Endodermal cell (in vitro differentiated cells): ENCODE measurements at regions not wholly inside any gene's neighbourhood (a gene's known extent, or its start where the extent isn't known, plus 50 kb on each side); places are given as distances from the start of the nearest gene placed in this dataset.

ENCODE experiments used
- DNase-seq: peaks from one replicate; pipeline ENCODE4 v3.0.0-alpha.2; 2017
- H3K27ac ChIP-seq: 2 replicates; pipeline ENCODE4 v1.5.1; 2013; ENCODE audit warnings: mild to moderate bottlenecking, low read depth, low read length, moderate library complexity
- H3K27me3 ChIP-seq: 2 replicates; pipeline ENCODE4 v1.6.1; 2013; ENCODE audit warnings: mild to moderate bottlenecking, low read length, moderate library complexity; ENCODE audit not compliant: insufficient read depth, control insufficient read depth, poor library complexity, severe bottlenecking
- H3K36me3 ChIP-seq: 2 replicates; pipeline ENCODE4 v1.7.0; 2013; ENCODE audit warnings: mild to moderate bottlenecking, low read length, moderate library complexity; ENCODE audit not compliant: control insufficient read depth, insufficient read depth
- H3K4me1 ChIP-seq: one replicate; pipeline ENCODE4 v1.7.0; 2013; ENCODE audit warnings: low read length; ENCODE audit not compliant: control insufficient read depth, insufficient read depth
- H3K4me3 ChIP-seq: 2 replicates; pipeline ENCODE4 v1.5.1; 2013; ENCODE audit warnings: mild to moderate bottlenecking, low read length, moderate library complexity
- H3K9ac ChIP-seq: 2 replicates; pipeline ENCODE4 v1.6.1; 2013; ENCODE audit warnings: mild to moderate bottlenecking, low read length, moderate library complexity; ENCODE audit not compliant: poor library complexity, severe bottlenecking; ENCODE audit errors: extremely low read depth
- H3K9me3 ChIP-seq: 2 replicates; pipeline ENCODE4 v1.6.1; 2013; ENCODE audit warnings: mild to moderate bottlenecking, low read length, moderate library complexity; ENCODE audit not compliant: control insufficient read depth
- H3K27ac Mint-ChIP-seq: 2 replicates; pipeline ENCODE4 v1.8.0; 2020; ENCODE audit warnings: mixed read lengths
- H3K27me3 Mint-ChIP-seq: 2 replicates; pipeline ENCODE4 v1.8.0; 2021; ENCODE audit warnings: mild to moderate bottlenecking, mixed read lengths; ENCODE audit not compliant: insufficient read depth
- H3K36me3 Mint-ChIP-seq: 2 replicates; pipeline ENCODE4 v1.8.0; 2020; ENCODE audit warnings: low read depth, mixed read lengths
- H3K4me1 Mint-ChIP-seq: 2 replicates; pipeline ENCODE4 v1.8.0; 2020; ENCODE audit warnings: mixed read lengths
- H3K4me3 Mint-ChIP-seq: 2 replicates; pipeline ENCODE4 v1.8.0; 2020; ENCODE audit warnings: mild to moderate bottlenecking, moderate library complexity, mixed read lengths
- H3K9me3 Mint-ChIP-seq: 2 replicates; pipeline ENCODE4 v1.8.0; 2020; ENCODE audit warnings: mild to moderate bottlenecking, mixed read lengths
- CTCF ChIP-seq: fragments of 200-600 bp; sonication (generic); conservative IDR thresholded peaks from 2 replicates; pipeline ENCODE4 v1.5.0; 2021; ENCODE audit warnings: antibody characterized with exemption, mild to moderate bottlenecking
- WGBS, 2 experiments: methylation state at CpG; one replicate each; pipeline versions ENCODE4 v1.1.5 to v1.1.7; 2013; ENCODE audit warnings: missing lambda C conversion rate in 2 of 2, mixed read lengths in 1 of 2; ENCODE audit not compliant: insufficient coverage in 1 of 2, insufficient read length in 1 of 2; 5-methylcytosine and 5-hydroxymethylcytosine counted together

GRCh38 chr2:5121642-5122041 is 570.5 kb upstream of the SOX11 start:
- WGBS, 2 experiments: 29 to 50% methylated on average over 2 to 4 of the region's 4 CpGs
- no peaks in the 10 kb centered on the region for H3K9me3 Mint-ChIP-seq
- no peaks in the 10 kb centered on the region for H3K27me3 Mint-ChIP-seq
- no peak overlapping the region for H3K27ac ChIP-seq
- peak; percentile 72 for TF ChIP-seq CTCF
- H3K4me1 Mint-ChIP-seq: peaks cover 51% of the 10 kb centered on the region
- no peaks in the 10 kb centered on the region for H3K36me3 ChIP-seq
- no peaks in the 10 kb centered on the region for H3K27me3 ChIP-seq
- H3K4me1 ChIP-seq: peaks cover 16% of the 10 kb centered on the region
- no peak overlapping the region for H3K4me3 ChIP-seq
- no peaks in the 10 kb centered on the region for H3K9me3 ChIP-seq
- H3K9ac ChIP-seq: no peak overlapping the region
- H3K36me3 Mint-ChIP-seq: no peaks in the 10 kb centered on the region
- peak; percentile 82 for DNase-seq
- H3K27ac Mint-ChIP-seq: no peak overlapping the region
- H3K4me3 Mint-ChIP-seq: no peak overlapping the region

GRCh38 chr2:5123582-5124196 is 568.5 kb upstream of the SOX11 start:
- Histone ChIP-seq H3K27ac (no peak overlapping the region), H3K4me1 (peaks cover 16% of the 10 kb centered on the region), H3K27me3 (no peaks in the 10 kb centered on the region), H3K4me3 (no peak overlapping the region), H3K9me3 (no peaks in the 10 kb centered on the region), H3K36me3 (no peaks in the 10 kb centered on the region), H3K9ac (no peak overlapping the region)
- no peak overlapping the region for H3K4me3 Mint-ChIP-seq
- H3K27ac Mint-ChIP-seq: peak overlapping the region; percentile 74
- DNase-seq: no peak
- H3K4me1 Mint-ChIP-seq: peaks cover 53% of the 10 kb centered on the region
- 93 to 96% methylated on average over 3 to 4 of the region's 4 CpGs for WGBS, 2 experiments
- no peak for TF ChIP-seq CTCF
- H3K36me3 Mint-ChIP-seq: no peaks in the 10 kb centered on the region
- H3K9me3 Mint-ChIP-seq: no peaks in the 10 kb centered on the region
- no peaks in the 10 kb centered on the region for H3K27me3 Mint-ChIP-seq

- H3K4me1 Mint-ChIP-seq: peaks cover 62% of the 10 kb centered on the region
- peak overlapping the region; percentile 79 for H3K27ac ChIP-seq
- peaks cover 23% of the 10 kb centered on the region for H3K4me1 ChIP-seq
- H3K27me3 ChIP-seq: no peaks in the 10 kb centered on the region
- H3K27me3 Mint-ChIP-seq: no peaks in the 10 kb centered on the region
- no peak for TF ChIP-seq CTCF
- peak; percentile 55 for DNase-seq
- no peaks in the 10 kb centered on the region for H3K36me3 ChIP-seq
- 55% methylated on average over 2 of the region's 2 CpGs; no CpG with 5 or more reads in 1 of the 2 experiments for WGBS, 2 experiments
- no peak overlapping the region for H3K9ac ChIP-seq
- no peaks in the 10 kb centered on the region for H3K9me3 Mint-ChIP-seq
- H3K27ac Mint-ChIP-seq: peak overlapping the region; percentile 84
- no peaks in the 10 kb centered on the region for H3K36me3 Mint-ChIP-seq
- peak overlapping the region; percentile 10 for H3K4me3 Mint-ChIP-seq
- no peaks in the 10 kb centered on the region for H3K9me3 ChIP-seq
- peak overlapping the region; percentile 16 for H3K4me3 ChIP-seq
These were observed 567.0 kb upstream of the SOX11 start for GRCh38 chr2:5125017-5125730.
